ENCODE measurements at regions not wholly inside any gene's neighbourhood (a gene's known extent, or its start where the extent isn't known, plus 50 kb on each side); places are given as distances from the start of the nearest gene placed in this dataset.

DNA sequence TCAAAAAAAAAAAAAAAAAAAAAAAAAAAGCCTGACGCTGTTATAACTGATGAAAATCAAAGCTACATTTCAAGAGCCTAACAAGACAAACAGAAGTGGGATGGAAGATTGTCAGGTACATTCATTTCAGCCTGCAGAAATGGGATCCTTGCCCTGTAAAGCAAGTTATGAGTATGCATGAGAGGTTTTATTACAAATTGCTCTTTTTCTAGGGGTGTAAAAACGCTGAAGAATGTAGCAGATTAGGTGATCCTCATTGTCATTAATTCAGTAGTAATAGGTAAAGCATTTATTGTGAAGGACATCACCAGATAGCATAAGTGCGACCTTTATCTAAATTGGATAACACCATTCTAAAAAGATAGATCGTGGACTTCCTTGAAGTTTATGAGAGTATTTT, 208.3 kb downstream of the KCNJ2 start:
- no peak overlapping the region for H2AFZ ChIP-seq (ENCODE audit: low read depth, low read length)
- no peak for DNase-seq (ENCODE audit: low read depth, low spot score)
- H3K4me2 ChIP-seq (ENCODE audit: insufficient read depth, low read length): no peak overlapping the region
- ChIA-PET POLR2A (interaction anchor here (0.7 kb wide), 2 partner anchors 14 to 208 kb away, joined by 5 to 13 read pairs; no protein-coding TSS in a partner anchor), CTCF (interaction anchor here (1.0 to 1.2 kb wide), 4 partner anchors 11 to 771 kb away, joined by 3 to 5 read pairs (median 4); no protein-coding TSS in a partner anchor)
- H3K9me1 ChIP-seq (replicated peaks; ENCODE audit: control insufficient read depth, extremely low read depth, insufficient read depth, low read length): no peaks in the 10 kb centered on the region
- TF ChIP-seq EZH2 (IDR thresholded peaks at IDR 0.05; ENCODE audit: borderline replicate concordance, low read depth, low read length, severe bottlenecking) (no peak), FOS (IDR thresholded peaks at IDR 0.05; ENCODE audit: borderline replicate concordance, insufficient read depth, low read length) (no peak), JUN (IDR thresholded peaks at IDR 0.05; ENCODE audit: borderline replicate concordance, insufficient read depth, insufficient read length, low read depth) (no peak), POLR2AphosphoS5 (IDR thresholded peaks at IDR 0.05; ENCODE audit: insufficient read depth, low read depth, low read length) (no peak)
- TF ChIP-seq, protein P1, sequence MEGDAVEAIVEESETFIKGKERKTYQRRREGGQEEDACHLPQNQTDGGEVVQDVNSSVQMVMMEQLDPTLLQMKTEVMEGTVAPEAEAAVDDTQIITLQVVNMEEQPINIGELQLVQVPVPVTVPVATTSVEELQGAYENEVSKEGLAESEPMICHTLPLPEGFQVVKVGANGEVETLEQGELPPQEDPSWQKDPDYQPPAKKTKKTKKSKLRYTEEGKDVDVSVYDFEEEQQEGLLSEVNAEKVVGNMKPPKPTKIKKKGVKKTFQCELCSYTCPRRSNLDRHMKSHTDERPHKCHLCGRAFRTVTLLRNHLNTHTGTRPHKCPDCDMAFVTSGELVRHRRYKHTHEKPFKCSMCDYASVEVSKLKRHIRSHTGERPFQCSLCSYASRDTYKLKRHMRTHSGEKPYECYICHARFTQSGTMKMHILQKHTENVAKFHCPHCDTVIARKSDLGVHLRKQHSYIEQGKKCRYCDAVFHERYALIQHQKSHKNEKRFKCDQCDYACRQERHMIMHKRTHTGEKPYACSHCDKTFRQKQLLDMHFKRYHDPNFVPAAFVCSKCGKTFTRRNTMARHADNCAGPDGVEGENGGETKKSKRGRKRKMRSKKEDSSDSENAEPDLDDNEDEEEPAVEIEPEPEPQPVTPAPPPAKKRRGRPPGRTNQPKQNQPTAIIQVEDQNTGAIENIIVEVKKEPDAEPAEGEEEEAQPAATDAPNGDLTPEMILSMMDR (IDR thresholded peaks at IDR 0.05; ENCODE audit: extremely low read depth in 1 of 2, insufficient read depth in 1 of 2, low read depth in 1 of 2, low read length in 2 of 2): no peak
- H3K4me1 ChIP-seq (ENCODE audit: control insufficient read depth, extremely low read depth, insufficient read depth, low read length): no peaks in the 10 kb centered on the region
- no peak overlapping the region for H3K4me3 ChIP-seq (replicated peaks in 1 of 3; ENCODE audit: insufficient read depth in 1 of 3, low read depth in 1 of 3, low read length in 3 of 3)
- no peaks in the 10 kb centered on the region for H3K36me3 ChIP-seq (ENCODE audit: control insufficient read depth in 2 of 2, extremely low read depth in 1 of 2, insufficient read depth in 2 of 2, low read length in 2 of 2)
- intact Hi-C loops (cut with micrococcal nuclease): loop anchor here (5.0 kb wide), 2 partner anchors 55 to 245 kb away; no protein-coding TSS in a partner anchor
- H3K9ac ChIP-seq (replicated peaks; ENCODE audit: extremely low read depth, insufficient read depth, low read length): no peak overlapping the region
- H3K9me3 ChIP-seq (replicated peaks; ENCODE audit: control insufficient read depth, insufficient read depth, low read length): no peaks in the 10 kb centered on the region
- H3K27me3 ChIP-seq (ENCODE audit: control insufficient read depth in 2 of 2, insufficient read depth in 2 of 2, low read length in 2 of 2): no peaks in the 10 kb centered on the region
- BruUV-seq (replicated peaks): no TSS peak
- no peaks in the 10 kb centered on the region for H4K20me1 ChIP-seq (replicated peaks; ENCODE audit: control insufficient read depth, extremely low read depth, insufficient read depth, low read length)
- FAIRE-seq: no peak
- H3K27ac ChIP-seq (ENCODE audit: insufficient read depth, low read depth, low read length): no peak overlapping the region
- dilution Hi-C loops (cut with MboI; ENCODE audit: extremely low pct_ligation_motif_present, low sequenced_read_pairs): no loop called here
- no peaks in the 10 kb centered on the region for H3K79me2 ChIP-seq (ENCODE audit: control insufficient read depth, insufficient read depth, low read length)

DNA sequence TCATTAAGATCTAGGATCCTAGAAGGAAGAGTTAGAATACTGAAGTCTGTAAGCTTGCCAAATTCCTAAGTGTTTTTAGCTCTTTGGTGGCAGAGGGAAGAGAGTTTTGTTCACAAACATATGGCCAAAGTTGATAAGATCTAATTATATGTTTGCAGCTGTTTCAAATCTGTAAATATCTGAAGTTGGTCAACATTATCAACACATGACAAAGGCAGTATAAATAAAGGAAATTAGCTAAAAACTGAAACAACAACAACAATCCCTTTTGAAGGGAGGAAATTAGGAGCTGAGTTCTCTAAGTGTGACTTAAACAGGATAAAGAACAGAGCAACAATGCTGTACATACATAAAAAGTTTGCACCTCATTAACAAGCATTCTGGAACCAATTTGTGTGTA, 208.7 kb downstream of the KCNJ2 start:
- no peak overlapping the region for H3K4me3 ChIP-seq (replicated peaks in 1 of 3; ENCODE audit: insufficient read depth in 1 of 3, low read depth in 1 of 3, low read length in 3 of 3)
- no peaks in the 10 kb centered on the region for H3K9me1 ChIP-seq (replicated peaks; ENCODE audit: control insufficient read depth, extremely low read depth, insufficient read depth, low read length)
- dilution Hi-C loops (cut with MboI; ENCODE audit: extremely low pct_ligation_motif_present, low sequenced_read_pairs) (no loop called here), intact Hi-C loops (cut with micrococcal nuclease) (loop anchor here (5.0 kb wide), 2 partner anchors 54 to 244 kb away; no protein-coding TSS in a partner anchor)
- no peak overlapping the region for H2AFZ ChIP-seq (ENCODE audit: low read depth, low read length)
- H3K9ac ChIP-seq (replicated peaks; ENCODE audit: extremely low read depth, insufficient read depth, low read length): no peak overlapping the region
- H3K4me2 ChIP-seq (ENCODE audit: insufficient read depth, low read length): no peak overlapping the region
- no peaks in the 10 kb centered on the region for H3K79me2 ChIP-seq (ENCODE audit: control insufficient read depth, insufficient read depth, low read length)
- ChIA-PET CTCF (interaction anchor here (0.9 to 1.2 kb wide), 5 partner anchors 11 to 771 kb away, joined by 3 to 5 read pairs (median 4); no protein-coding TSS in a partner anchor), POLR2A (no interaction called here)
- H3K27me3 ChIP-seq (ENCODE audit: control insufficient read depth in 2 of 2, insufficient read depth in 2 of 2, low read length in 2 of 2): no peaks in the 10 kb centered on the region
- H3K9me3 ChIP-seq (replicated peaks; ENCODE audit: control insufficient read depth, insufficient read depth, low read length): no peaks in the 10 kb centered on the region
- no TSS peak for BruUV-seq (replicated peaks)
- H3K27ac ChIP-seq (ENCODE audit: insufficient read depth, low read depth, low read length): no peak overlapping the region
- no peaks in the 10 kb centered on the region for H3K36me3 ChIP-seq (ENCODE audit: control insufficient read depth in 2 of 2, extremely low read depth in 1 of 2, insufficient read depth in 2 of 2, low read length in 2 of 2)
- no peaks in the 10 kb centered on the region for H3K4me1 ChIP-seq (ENCODE audit: control insufficient read depth, extremely low read depth, insufficient read depth, low read length)
- no peaks in the 10 kb centered on the region for H4K20me1 ChIP-seq (replicated peaks; ENCODE audit: control insufficient read depth, extremely low read depth, insufficient read depth, low read length)
- TF ChIP-seq, protein P2, sequence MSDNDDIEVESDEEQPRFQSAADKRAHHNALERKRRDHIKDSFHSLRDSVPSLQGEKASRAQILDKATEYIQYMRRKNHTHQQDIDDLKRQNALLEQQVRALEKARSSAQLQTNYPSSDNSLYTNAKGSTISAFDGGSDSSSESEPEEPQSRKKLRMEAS (IDR thresholded peaks at IDR 0.05; ENCODE audit: insufficient read depth, insufficient read length): no peak
- TF ChIP-seq GATA2 (IDR thresholded peaks at IDR 0.05; ENCODE audit: insufficient read depth, insufficient read length, low read depth, low read length) (no peak), MYC (IDR thresholded peaks at IDR 0.05; ENCODE audit: low read depth, low read length) (no peak), FOS (IDR thresholded peaks at IDR 0.05; ENCODE audit: borderline replicate concordance, insufficient read depth, low read length) (no peak), EZH2 (IDR thresholded peaks at IDR 0.05; ENCODE audit: borderline replicate concordance, low read depth, low read length, severe bottlenecking) (no peak), POLR2AphosphoS5 (IDR thresholded peaks at IDR 0.05; ENCODE audit: insufficient read depth, low read depth, low read length) (no peak), POLR2A (IDR thresholded peaks at IDR 0.05; ENCODE audit: low read depth, low read length) (no peak), JUN (IDR thresholded peaks at IDR 0.05; ENCODE audit: borderline replicate concordance, insufficient read depth, insufficient read length, low read depth) (no peak)
- TF ChIP-seq, protein P1 (IDR thresholded peaks at IDR 0.05; ENCODE audit: extremely low read depth in 1 of 2, insufficient read depth in 1 of 2, low read depth in 1 of 2, low read length in 2 of 2): no peak
- DNase-seq (ENCODE audit: low read depth, low spot score) (peak; percentile 74), FAIRE-seq (peak; percentile 81)

All from endothelial cell of umbilical vein (primary cell).